GM12891 (cell line): ENCODE measurements at regions not wholly inside any gene's neighbourhood (a gene's known extent, or its start where the extent isn't known, plus 50 kb on each side); places are given as distances from the start of the nearest gene placed in this dataset.

Experiments used
- POLR2A ChIP-seq: IDR thresholded peaks from 2 replicates; pipeline ENCODE4 v1.6.1; 2011; ENCODE audit warnings: low read depth, low read length, control low read depth
- POLR2AphosphoS5 ChIP-seq: IDR thresholded peaks from 2 replicates; pipeline ENCODE4 v1.6.1; 2011; ENCODE audit warnings: low read depth, low read length, control low read depth
- SPI1 ChIP-seq: IDR thresholded peaks from 2 replicates; pipeline ENCODE4 v1.6.1; 2011; ENCODE audit warnings: low read depth, low read length, control low read depth
- TAF1 ChIP-seq: IDR thresholded peaks from 2 replicates; pipeline ENCODE4 v1.6.1; 2011; ENCODE audit warnings: low read depth, low read length, control low read depth

DNA sequence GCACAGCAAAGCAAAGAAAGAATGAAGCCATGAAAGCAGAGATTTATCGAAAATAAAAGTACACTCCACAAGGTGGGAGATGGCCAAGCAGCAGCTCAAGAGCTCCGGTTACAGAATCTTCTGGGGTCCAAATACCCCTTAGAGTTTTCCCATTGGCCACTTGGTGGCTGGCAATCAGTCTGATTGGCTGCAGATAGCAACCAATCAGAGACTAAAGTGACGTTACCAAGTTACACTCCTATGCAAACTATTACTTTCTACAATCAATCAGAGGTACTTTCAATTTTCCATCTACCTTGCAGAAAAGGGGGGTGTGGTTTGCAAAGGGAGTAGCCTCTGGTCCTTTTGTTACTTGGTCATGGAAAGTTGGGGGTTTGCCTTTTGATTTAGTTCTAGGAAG, 58.0 kb upstream of the AUTS2 start:
- TF ChIP-seq POLR2A (no peak), POLR2AphosphoS5 (no peak), SPI1 (no peak), TAF1 (no peak)
